Endothelial cell of umbilical vein (primary cell): ENCODE measurements at regions not wholly inside any gene's neighbourhood (a gene's known extent, or its start where the extent isn't known, plus 50 kb on each side); places are given as distances from the start of the nearest gene placed in this dataset.

ENCODE experiments used
- BruUV-seq: library from RNA; stranded (reverse); fragments of 400-500 nt; replicated peaks from 2 replicates; lab custom pipeline; 2021; lab: Mats Ljungman, UMichigan
- CTCF ChIA-PET: fragments of 300-600, 350-600 bp; sonication (Branson Sonifier 250); formaldehyde crosslinking; loops from one replicate; lab custom pipeline; 2021; ENCODE audit warnings: antibody characterized with exemption, inconsistent platforms; lab: Charles Lee
- POLR2A ChIA-PET: fragments of 300-600, 350-600 bp; sonication (Branson Sonifier 250); formaldehyde crosslinking; loops from one replicate; lab custom pipeline; 2021; ENCODE audit warnings: antibody characterized with exemption, inconsistent platforms; lab: Charles Lee
- DNase-seq: peaks from one replicate; pipeline ENCODE4 v3.0.0-alpha.2; 2011; ENCODE audit warnings: low read depth, low spot score
- FAIRE-seq: peaks from 2 replicates; lab custom pipeline; 2011; peaks lifted over from hg19 to GRCh38; lab: Jason Lieb, UNC
- H2AFZ ChIP-seq: 2 replicates; pipeline ENCODE4 v1.6.0; 2012; ENCODE audit warnings: low read depth, low read length, control low read depth, inconsistent platforms
- H3K27ac ChIP-seq: 2 replicates; pipeline ENCODE4 v1.5.1; 2011; ENCODE audit warnings: low read depth, mild to moderate bottlenecking, control low read depth, low read length, moderate library complexity; ENCODE audit not compliant: insufficient read depth
- H3K27me3 ChIP-seq, 2 experiments: 2 replicates each; pipeline versions ENCODE4 v1.6.0 to v1.6.1; 2011; ENCODE audit warnings: low read length in 2 of 2, mixed read lengths in 1 of 2; ENCODE audit not compliant: control insufficient read depth in 2 of 2, insufficient read depth in 2 of 2
- H3K36me3 ChIP-seq, 2 experiments: 2 replicates in 1 of 2; 3 replicates in 1 of 2; pipeline ENCODE4 v1.5.1; 2011; ENCODE audit warnings: low read length in 2 of 2, mild to moderate bottlenecking in 1 of 2, moderate library complexity in 1 of 2; ENCODE audit not compliant: control insufficient read depth in 2 of 2, insufficient read depth in 2 of 2; ENCODE audit errors: extremely low read depth in 1 of 2
- H3K4me1 ChIP-seq: 3 replicates; pipeline ENCODE4 v1.5.1; 2011; ENCODE audit warnings: mild to moderate bottlenecking, low read length; ENCODE audit not compliant: control insufficient read depth, insufficient read depth; ENCODE audit errors: extremely low read depth
- H3K4me2 ChIP-seq: 2 replicates; pipeline ENCODE4 v1.6.1; 2011; ENCODE audit warnings: low read length, control low read depth, mixed read lengths; ENCODE audit not compliant: insufficient read depth
- H3K4me3 ChIP-seq, 3 experiments: fragments of 200-600 bp in 1 of 3; sonication (generic), shearing (Covaris generic) in 1 of 3; replicated peaks in 1 of 3; 2 replicates each; pipeline ENCODE4 v1.5.1; 2011 to 2016; ENCODE audit warnings: control low read depth in 3 of 3, low read length in 3 of 3, mild to moderate bottlenecking in 2 of 3, inconsistent platforms in 1 of 3, low read depth in 1 of 3, moderate library complexity in 1 of 3; ENCODE audit not compliant: insufficient read depth in 1 of 3
- H3K79me2 ChIP-seq: 2 replicates; pipeline ENCODE4 v1.6.0; 2012; ENCODE audit warnings: low read length, inconsistent platforms; ENCODE audit not compliant: control insufficient read depth, insufficient read depth
- H3K9ac ChIP-seq: replicated peaks from 2 replicates; pipeline ENCODE3; 2011; ENCODE audit warnings: low read length, control low read depth; ENCODE audit not compliant: insufficient read depth; ENCODE audit errors: extremely low read depth
- H3K9me1 ChIP-seq: replicated peaks from 3 replicates; pipeline ENCODE4 v1.6.0; 2011; ENCODE audit warnings: mild to moderate bottlenecking, low read length; ENCODE audit not compliant: control insufficient read depth, insufficient read depth; ENCODE audit errors: extremely low read depth
- H3K9me3 ChIP-seq: replicated peaks from 2 replicates; pipeline ENCODE4 v1.5.1; 2012; ENCODE audit warnings: low read length, inconsistent platforms; ENCODE audit not compliant: control insufficient read depth, insufficient read depth
- H4K20me1 ChIP-seq: replicated peaks from 2 replicates; pipeline ENCODE3; 2011; ENCODE audit warnings: mild to moderate bottlenecking, low read length; ENCODE audit not compliant: control insufficient read depth, insufficient read depth; ENCODE audit errors: extremely low read depth
- EZH2 ChIP-seq: IDR thresholded peaks from 2 replicates; pipeline ENCODE4 v1.6.1; 2012; ENCODE audit warnings: borderline replicate concordance, low read depth, mild to moderate bottlenecking, moderate library complexity, low read length, inconsistent platforms; ENCODE audit not compliant: severe bottlenecking
- FOS ChIP-seq: IDR thresholded peaks from 2 replicates; pipeline ENCODE4 v1.6.1; 2011; ENCODE audit warnings: mild to moderate bottlenecking, low read length, moderate library complexity, borderline replicate concordance; ENCODE audit not compliant: insufficient read depth
- GATA2 ChIP-seq: IDR thresholded peaks from 2 replicates; pipeline ENCODE4 v1.7.0; 2011; ENCODE audit warnings: low read depth, mild to moderate bottlenecking, moderate library complexity, mixed read lengths, low read length; ENCODE audit not compliant: insufficient read length, insufficient read depth
- JUN ChIP-seq: IDR thresholded peaks from 2 replicates; pipeline ENCODE4 v1.6.1; 2011; ENCODE audit warnings: borderline replicate concordance, low read depth; ENCODE audit not compliant: insufficient read length, insufficient read depth
- MYC ChIP-seq: IDR thresholded peaks from one replicate; pipeline ENCODE4 v1.6.1; 2011; ENCODE audit warnings: mild to moderate bottlenecking, low read depth, low read length
- POLR2A ChIP-seq: IDR thresholded peaks from 2 replicates; pipeline ENCODE4 v1.6.1; 2012; ENCODE audit warnings: low read depth, mild to moderate bottlenecking, control low read depth, low read length
- POLR2AphosphoS5 ChIP-seq: IDR thresholded peaks from 2 replicates; pipeline ENCODE4 v1.6.1; 2012; ENCODE audit warnings: low read depth, mild to moderate bottlenecking, control low read depth, low read length, moderate library complexity; ENCODE audit not compliant: insufficient read depth
- dilution Hi-C: fragments of 300-500 bp; cut with MboI; formaldehyde crosslinking; loops from one replicate; pipeline ENCODE4 v1.15.0; 2019; ENCODE audit warnings: low sequenced_read_pairs; ENCODE audit not compliant: extremely low pct_ligation_motif_present
- intact Hi-C: fragments of 100-400 bp; cut with micrococcal nuclease; formaldehyde crosslinking; loops from one replicate; pipeline ENCODE4 v1.10.0; 2022
- TF ChIP-seq, protein P1 (sequence below): IDR thresholded peaks from 2 replicates; pipeline ENCODE4 v1.6.1; 2011; ENCODE audit not compliant: insufficient read depth, insufficient read length

DNA sequence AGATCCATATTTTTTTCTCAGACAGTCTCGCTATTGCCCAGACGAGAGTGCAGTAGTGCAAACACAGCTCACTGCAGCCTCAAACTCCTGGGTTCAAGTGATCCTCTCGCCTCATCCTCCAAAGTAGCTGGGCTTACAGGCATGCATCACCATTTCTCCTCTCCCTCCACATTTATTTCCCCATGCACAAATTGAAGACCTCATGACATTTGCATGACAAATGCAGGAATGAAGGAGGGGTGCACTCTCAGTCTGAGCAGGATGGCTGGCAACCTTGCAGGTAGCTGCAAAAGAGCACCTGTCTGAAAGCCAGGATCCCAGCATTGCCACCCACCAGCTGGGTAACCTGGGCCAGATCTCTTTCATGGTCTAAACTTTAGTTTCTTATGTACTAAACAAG, 111.2 kb downstream of the SH3TC2 start:
- intact Hi-C loops = no loop called here

DNA sequence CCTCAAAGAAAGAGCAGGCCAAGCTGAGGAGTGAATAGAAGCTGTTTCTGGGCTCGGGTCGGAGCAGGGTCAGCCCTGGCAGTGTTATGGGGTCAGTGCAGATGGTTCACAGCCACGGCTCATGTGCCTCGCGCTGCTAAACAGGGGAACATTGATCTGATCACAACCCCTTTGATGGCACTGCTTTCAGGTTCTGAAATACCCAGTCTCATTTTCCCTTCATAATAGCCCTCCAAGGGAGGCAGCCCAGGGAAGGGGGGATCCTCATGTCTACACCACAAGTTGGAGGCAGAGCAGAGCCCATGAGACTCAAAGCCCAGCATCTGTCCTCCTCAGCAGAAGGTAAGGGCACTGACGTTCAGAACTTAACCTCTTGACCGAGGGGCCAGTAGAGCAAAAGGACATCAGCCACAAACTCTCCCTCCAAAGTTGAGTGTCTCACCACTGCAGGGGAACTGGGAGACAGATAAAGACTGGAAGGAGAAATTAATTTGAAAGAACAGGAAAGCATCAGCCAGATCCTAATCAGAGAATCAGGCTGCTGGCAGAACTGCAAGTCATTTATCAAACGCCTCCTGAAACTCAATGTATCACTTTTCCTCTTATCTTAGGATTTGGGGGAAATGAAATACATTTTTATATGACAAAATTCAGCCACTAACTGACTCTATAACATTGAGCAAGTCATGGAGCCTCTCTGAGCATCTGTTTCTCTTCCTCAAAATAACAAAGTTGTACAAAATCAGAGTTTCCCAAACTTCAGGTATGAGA, 110.6 kb downstream of the SH3TC2 start:
- ChIA-PET CTCF (interaction anchor here (0.8 to 1.4 kb wide), 8 partner anchors 9 to 221 kb away, joined by 3 to 5 read pairs (median 4); no protein-coding TSS in a partner anchor), POLR2A (no interaction called here)
- Histone ChIP-seq H3K4me1 (no peaks in the 10 kb centered on the region), H3K36me3 (no peaks in the 10 kb centered on the region), H3K4me3 (no peak overlapping the region), H4K20me1 (no peaks in the 10 kb centered on the region), H3K4me2 (no peak overlapping the region), H3K9me3 (no peaks in the 10 kb centered on the region), H3K9me1 (no peaks in the 10 kb centered on the region), H3K27me3 (no peaks in the 10 kb centered on the region), H2AFZ (no peak overlapping the region), H3K27ac (no peak overlapping the region), H3K79me2 (no peaks in the 10 kb centered on the region), H3K9ac (no peak overlapping the region)
- FAIRE-seq (no peak), DNase-seq (no peak)
- intact Hi-C loops (no loop called here), dilution Hi-C loops (no loop called here)
- TF ChIP-seq MYC (no peak), GATA2 (peak; percentile 10), FOS (no peak), JUN (no peak), EZH2 (no peak)
- no TSS peak for BruUV-seq

More for the DNA sequence above, 111.2 kb downstream of the SH3TC2 start:
- POLR2A ChIA-PET = no interaction called here
- no peak overlapping the region for H3K27ac ChIP-seq
- H4K20me1 ChIP-seq = no peaks in the 10 kb centered on the region
- no peaks in the 10 kb centered on the region for H3K36me3 ChIP-seq
- no peak for FAIRE-seq
- H3K79me2 ChIP-seq = no peaks in the 10 kb centered on the region
- no TSS peak for BruUV-seq
- H3K4me1 ChIP-seq = no peaks in the 10 kb centered on the region
- no peaks in the 10 kb centered on the region for H3K27me3 ChIP-seq
- H3K9me1 ChIP-seq = no peaks in the 10 kb centered on the region
- dilution Hi-C loops = no loop called here
- H3K4me2 ChIP-seq = no peak overlapping the region
- no peak overlapping the region for H3K9ac ChIP-seq
- CTCF ChIA-PET = interaction anchor here (0.6 to 1.4 kb wide), 10 partner anchors 10 to 221 kb away, joined by 3 to 5 read pairs (median 4); no protein-coding TSS in a partner anchor
- no peaks in the 10 kb centered on the region for H3K9me3 ChIP-seq
- no peak for DNase-seq
- H3K4me3 ChIP-seq = no peak overlapping the region
- no peak overlapping the region for H2AFZ ChIP-seq
- TF ChIP-seq, protein P1, sequence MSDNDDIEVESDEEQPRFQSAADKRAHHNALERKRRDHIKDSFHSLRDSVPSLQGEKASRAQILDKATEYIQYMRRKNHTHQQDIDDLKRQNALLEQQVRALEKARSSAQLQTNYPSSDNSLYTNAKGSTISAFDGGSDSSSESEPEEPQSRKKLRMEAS = no peak
- TF ChIP-seq POLR2A = no peak
- no peak for TF ChIP-seq POLR2AphosphoS5
- no peak for TF ChIP-seq GATA2
- no peak for TF ChIP-seq FOS
- no peak for TF ChIP-seq EZH2
